Keratinocyte (primary cell): ENCODE measurements at regions not wholly inside any gene's neighbourhood (a gene's known extent, or its start where the extent isn't known, plus 50 kb on each side); places are given as distances from the start of the nearest gene placed in this dataset.

Experiments used
- DNase-seq: peaks from one replicate; pipeline ENCODE4 v3.0.0-alpha.2; 2011; ENCODE audit warnings: low read depth, missing footprints, low spot score
- FAIRE-seq: peaks from 2 replicates; lab custom pipeline; 2011; peaks lifted over from hg19 to GRCh38; lab: Jason Lieb, UNC
- H2AFZ ChIP-seq: 2 replicates; pipeline ENCODE4 v1.6.0; 2012; ENCODE audit warnings: low read length, control low read depth, inconsistent platforms; ENCODE audit not compliant: control insufficient read depth
- H3K27ac ChIP-seq: 2 replicates; pipeline ENCODE4 v1.5.1; 2011; ENCODE audit warnings: low read length; ENCODE audit not compliant: control insufficient read depth, insufficient read depth
- H3K27me3 ChIP-seq: 3 replicates; pipeline ENCODE4 v1.6.0; 2011; ENCODE audit warnings: low read length; ENCODE audit not compliant: control insufficient read depth, insufficient read depth; ENCODE audit errors: extremely low read depth
- H3K36me3 ChIP-seq, 2 experiments: 2 replicates in 1 of 2; 3 replicates in 1 of 2; pipeline ENCODE4 v1.5.1; 2011; ENCODE audit warnings: low read length in 2 of 2, mild to moderate bottlenecking in 1 of 2; ENCODE audit not compliant: control insufficient read depth in 2 of 2, insufficient read depth in 2 of 2; ENCODE audit errors: extremely low read depth in 1 of 2
- H3K4me1 ChIP-seq: 3 replicates; pipeline ENCODE4 v1.5.1; 2011; ENCODE audit warnings: low read length; ENCODE audit not compliant: control insufficient read depth, insufficient read depth; ENCODE audit errors: extremely low read depth
- H3K4me2 ChIP-seq: 3 replicates; pipeline ENCODE4 v1.6.0; 2011; ENCODE audit warnings: low read depth, low read length; ENCODE audit not compliant: control insufficient read depth, insufficient read depth; ENCODE audit errors: extremely low read depth
- H3K4me3 ChIP-seq, 3 experiments: fragments of 200-600 bp in 1 of 3; sonication (generic) in 1 of 3; 2 replicates in 2 of 3; 3 replicates in 1 of 3; pipeline ENCODE4 v1.5.1; 2011 to 2016; ENCODE audit warnings: low read length in 3 of 3, mild to moderate bottlenecking in 3 of 3, control low read depth in 2 of 3, inconsistent platforms in 1 of 3, low read depth in 1 of 3, mixed read lengths in 1 of 3, mixed run types in 1 of 3, moderate library complexity in 1 of 3; ENCODE audit not compliant: control insufficient read depth in 2 of 3, insufficient read depth in 2 of 3; ENCODE audit errors: extremely low read depth in 1 of 3
- H3K79me2 ChIP-seq: 2 replicates; pipeline ENCODE4 v1.6.0; 2012; ENCODE audit warnings: low read length; ENCODE audit not compliant: control insufficient read depth, insufficient read depth
- H3K9ac ChIP-seq: 3 replicates; pipeline ENCODE4 v1.6.0; 2011; ENCODE audit warnings: low read length; ENCODE audit not compliant: control insufficient read depth, insufficient read depth; ENCODE audit errors: extremely low read depth
- H3K9me1 ChIP-seq: 3 replicates; pipeline ENCODE4 v1.6.0; 2011; ENCODE audit warnings: low read length; ENCODE audit not compliant: control insufficient read depth, insufficient read depth; ENCODE audit errors: extremely low read depth
- H3K9me3 ChIP-seq: 2 replicates; pipeline ENCODE4 v1.5.1; 2012; ENCODE audit warnings: low read depth, low read length; ENCODE audit not compliant: control insufficient read depth
- H4K20me1 ChIP-seq: 3 replicates; pipeline ENCODE4 v1.6.0; 2011; ENCODE audit warnings: low read length; ENCODE audit not compliant: control insufficient read depth, insufficient read depth; ENCODE audit errors: extremely low read depth
- CTCF ChIP-seq, 3 experiments: IDR thresholded peaks in 1 of 3; conservative IDR thresholded peaks in 1 of 3; optimal IDR thresholded peaks in 1 of 3; 2 replicates in 2 of 3; 3 replicates in 1 of 3; pipeline versions ENCODE3 to v1.5.1; 2011; ENCODE audit warnings: low read length in 3 of 3, mild to moderate bottlenecking in 3 of 3, moderate library complexity in 2 of 3, control low read depth in 1 of 3, inconsistent platforms in 1 of 3; ENCODE audit not compliant: insufficient read depth in 2 of 3; ENCODE audit errors: extremely low read depth in 1 of 3
- EZH2 ChIP-seq: IDR thresholded peaks from one replicate; pipeline ENCODE4 v1.6.1; 2012; ENCODE audit warnings: inconsistent platforms, mild to moderate bottlenecking, low read length, moderate library complexity
- dilution Hi-C: fragments of 300-500 bp; cut with MboI; formaldehyde crosslinking; loops from one replicate; pipeline ENCODE4 v1.7.0; 2020; ENCODE audit warnings: low sequenced_read_pairs; ENCODE audit not compliant: extremely low pct_ligation_motif_present

- dilution Hi-C loops = no loop called here
Measured at GRCh38 chr7:49102411-49102810, 178.1 kb downstream of the CDC14C start.

GRCh38 chr7:49111706-49112105 is 187.4 kb downstream of the CDC14C start:
- no peaks in the 10 kb centered on the region for H4K20me1 ChIP-seq
- dilution Hi-C loops = no loop called here
- H2AFZ ChIP-seq = no peak overlapping the region
- H3K27me3 ChIP-seq = no peaks in the 10 kb centered on the region
- H3K9ac ChIP-seq = no peak overlapping the region
- H3K4me1 ChIP-seq = no peaks in the 10 kb centered on the region
- H3K4me2 ChIP-seq = no peak overlapping the region
- no peak for DNase-seq
- H3K4me3 ChIP-seq = no peak overlapping the region
- no peaks in the 10 kb centered on the region for H3K9me3 ChIP-seq
- no peaks in the 10 kb centered on the region for H3K36me3 ChIP-seq
- H3K79me2 ChIP-seq = no peaks in the 10 kb centered on the region
- no peaks in the 10 kb centered on the region for H3K9me1 ChIP-seq
- no peak for FAIRE-seq
- no peak for TF ChIP-seq CTCF (optimal IDR thresholded peaks at IDR 0.05 in 1 of 3, IDR thresholded peaks at IDR 0.05 in 1 of 3, conservative IDR thresholded peaks at IDR 0.05 in 1 of 3; ENCODE audit: extremely low read depth in 1 of 3, insufficient read depth in 2 of 3, low read length in 3 of 3)
- TF ChIP-seq EZH2 = no peak
- H3K27ac ChIP-seq = no peak overlapping the region

More at GRCh38 chr7:49102411-49102810, 178.1 kb downstream of the CDC14C start:
- H3K4me1 ChIP-seq = no peaks in the 10 kb centered on the region
- no peak overlapping the region for H2AFZ ChIP-seq
- H3K9me3 ChIP-seq = no peaks in the 10 kb centered on the region
- H3K4me2 ChIP-seq = no peak overlapping the region
- no peaks in the 10 kb centered on the region for H3K79me2 ChIP-seq
- no peak overlapping the region for H3K4me3 ChIP-seq
- FAIRE-seq (no peak), DNase-seq (no peak)
- no peak for TF ChIP-seq EZH2
- TF ChIP-seq CTCF (optimal IDR thresholded peaks at IDR 0.05 in 1 of 3, IDR thresholded peaks at IDR 0.05 in 1 of 3, conservative IDR thresholded peaks at IDR 0.05 in 1 of 3; ENCODE audit: extremely low read depth in 1 of 3, insufficient read depth in 2 of 3, low read length in 3 of 3) = no peak
- H3K36me3 ChIP-seq = no peaks in the 10 kb centered on the region
- H3K9me1 ChIP-seq = no peaks in the 10 kb centered on the region
- no peak overlapping the region for H3K27ac ChIP-seq
- H3K9ac ChIP-seq = no peak overlapping the region
- H3K27me3 ChIP-seq = no peaks in the 10 kb centered on the region
- H4K20me1 ChIP-seq = no peaks in the 10 kb centered on the region
